Natural killer cell (primary cell): ENCODE measurements at regions not wholly inside any gene's neighbourhood (a gene's known extent, or its start where the extent isn't known, plus 50 kb on each side); places are given as distances from the start of the nearest gene placed in this dataset.

Experiments used
- ATAC-seq, 3 donors: fragments of 150-1000 bp in 2 of 3; fragments of 200-7000 bp in 1 of 3; cut with Tn5 transposase; 1 replicate in 1 of 3; 2 replicates in 2 of 3; pipeline ENCODE4 v1.10.0; 2021; ENCODE audit warnings: mild to moderate bottlenecking in 2 of 3, moderate library complexity in 2 of 3
- DNase-seq, 2 donors: peaks; one replicate each; pipeline versions ENCODE4 v3.0.0 to v3.0.0-alpha.2; 2013 to 2021; ENCODE audit warnings: mixed read lengths in 1 of 2
- H3K27ac ChIP-seq: one replicate; pipeline ENCODE4 v1.5.1; 2013; ENCODE audit warnings: mild to moderate bottlenecking, low read length
- H3K27me3 ChIP-seq: one replicate; pipeline ENCODE4 v1.6.1; 2013; ENCODE audit warnings: low read length; ENCODE audit not compliant: control insufficient read depth, insufficient read depth
- H3K36me3 ChIP-seq: one replicate; pipeline ENCODE4 v1.6.1; 2013; ENCODE audit warnings: low read length; ENCODE audit not compliant: control insufficient read depth, insufficient read depth
- H3K4me1 ChIP-seq: one replicate; pipeline ENCODE4 v1.6.1; 2013; ENCODE audit warnings: low read length; ENCODE audit not compliant: control insufficient read depth, insufficient read depth
- H3K4me3 ChIP-seq: one replicate; pipeline ENCODE4 v1.5.1; 2013; ENCODE audit warnings: low read length
- H3K9me3 ChIP-seq: one replicate; pipeline ENCODE4 v1.6.1; 2013; ENCODE audit warnings: low read length; ENCODE audit not compliant: control insufficient read depth, insufficient read depth
- H3K27ac Mint-ChIP-seq, 2 donors: one replicate each; pipeline ENCODE4 v1.8.0; 2022; ENCODE audit warnings: mild to moderate bottlenecking in 2 of 2, mixed read lengths in 2 of 2, moderate library complexity in 1 of 2
- H3K27me3 Mint-ChIP-seq, 2 donors: one replicate each; pipeline ENCODE4 v1.8.0; 2022; ENCODE audit warnings: low read depth in 2 of 2, mixed read lengths in 2 of 2
- H3K36me3 Mint-ChIP-seq: one replicate; pipeline ENCODE4 v1.8.0; 2022; ENCODE audit warnings: mixed read lengths
- H3K4me1 Mint-ChIP-seq, 2 donors: one replicate each; pipeline ENCODE4 v1.8.0; 2022; ENCODE audit warnings: mixed read lengths in 2 of 2
- H3K4me3 Mint-ChIP-seq: one replicate; pipeline ENCODE4 v1.8.0; 2022; ENCODE audit warnings: mild to moderate bottlenecking, moderate library complexity, mixed read lengths
- H3K9me3 Mint-ChIP-seq, 2 donors: one replicate each; pipeline ENCODE4 v1.8.0; 2022; ENCODE audit warnings: mixed read lengths in 2 of 2
- CTCF ChIP-seq: fragments of 200-600 bp; IDR thresholded peaks from one replicate; pipeline ENCODE4 v1.8.0; 2022; ENCODE audit warnings: antibody characterized with exemption
- WGBS: methylation state at CpG from one replicate; pipeline ENCODE4 v1.1.7; 2013; ENCODE audit warnings: missing lambda C conversion rate; ENCODE audit not compliant: insufficient coverage; 5-methylcytosine and 5-hydroxymethylcytosine counted together
- intact Hi-C: fragments of 100-400 bp; cut with micrococcal nuclease; formaldehyde crosslinking; loops from one replicate; pipeline ENCODE4 v1.14.2; 2022

DNA sequence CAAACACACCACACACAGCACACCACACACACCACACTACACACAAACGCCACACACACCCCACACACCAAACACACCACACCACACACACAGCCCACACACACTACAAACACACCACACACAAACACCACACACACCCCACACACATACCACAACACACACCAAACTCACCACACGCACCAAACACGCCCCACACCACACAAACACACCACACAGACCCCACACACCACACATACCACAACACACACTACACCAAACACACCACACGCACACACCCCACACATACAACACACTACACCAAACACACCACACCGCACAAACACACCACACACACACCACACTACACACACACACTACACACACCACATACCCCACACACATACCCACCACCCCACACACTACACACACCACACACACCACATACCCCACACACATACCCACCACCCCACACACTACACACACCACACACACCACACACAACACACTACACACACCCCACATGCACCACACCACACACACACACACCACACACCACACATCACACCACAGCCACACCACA, 151.2 kb downstream of the ERCC6L2 start:
- intact Hi-C loops = no loop called here
- Mint-ChIP-seq H3K27me3 (peaks cover 0 to 9% of the 10 kb centered on the region in 2 donors), H3K4me3 (peak overlapping the region; percentile 97)

DNA sequence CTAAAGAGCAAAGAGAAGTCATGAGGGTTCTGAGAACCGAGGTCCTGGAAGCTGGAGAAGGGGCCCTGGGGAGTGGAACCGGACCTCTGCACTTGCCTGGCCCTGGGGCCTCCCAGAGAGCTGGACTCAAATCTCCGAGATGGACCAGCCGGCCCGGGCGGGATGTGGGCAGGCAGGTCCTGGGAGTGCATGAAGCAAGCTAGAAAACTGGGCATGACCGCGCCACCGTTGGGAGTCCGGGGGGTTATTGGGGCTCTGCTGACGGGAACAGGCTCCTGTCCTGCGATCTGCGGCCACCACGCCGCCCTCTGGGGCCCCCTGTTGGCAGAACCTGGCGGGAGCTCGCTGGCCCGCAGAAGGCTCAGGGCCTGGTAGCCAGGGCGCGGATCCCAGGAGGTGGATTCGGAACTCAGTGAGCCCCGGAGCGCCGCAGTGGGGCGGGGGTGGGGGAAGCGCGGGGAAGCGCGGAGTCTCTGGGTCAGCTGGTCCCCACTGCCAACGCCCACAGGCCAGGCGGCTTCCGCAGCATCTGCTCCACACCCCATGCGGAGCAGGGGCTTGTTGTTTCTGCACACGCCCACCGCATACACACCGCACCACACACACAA, 150.6 kb downstream of the ERCC6L2 start:
- Mint-ChIP-seq H3K27ac (peak overlapping the region; percentile 92 to 99), H3K4me1 (peaks cover 64 to 66% of the 10 kb centered on the region in 2 donors)
- peak; percentile 50 for TF ChIP-seq CTCF

More for the DNA sequence above, 151.2 kb downstream of the ERCC6L2 start:
- H3K9me3 ChIP-seq = no peaks in the 10 kb centered on the region
- H3K4me1 ChIP-seq = peaks cover 41% of the 10 kb centered on the region
- H3K27ac ChIP-seq = peak overlapping the region; percentile 69
- 52% methylated on average over 5 of the region's 5 CpGs for WGBS
- H3K36me3 Mint-ChIP-seq = no peaks in the 10 kb centered on the region
- H3K36me3 ChIP-seq = no peaks in the 10 kb centered on the region
- no peak for TF ChIP-seq CTCF
- ATAC-seq (peak in 1 of 3 donors; percentile 25), DNase-seq (no peak)
- H3K4me3 ChIP-seq = peak overlapping the region; percentile 51
- peaks cover 63% of the 10 kb centered on the region in 2 donors for H3K4me1 Mint-ChIP-seq
- peaks cover 10% of the 10 kb centered on the region for H3K27me3 ChIP-seq
- peak overlapping the region; percentile 92 to 99 for H3K27ac Mint-ChIP-seq
- H3K9me3 Mint-ChIP-seq = no peaks in the 10 kb centered on the region

DNA sequence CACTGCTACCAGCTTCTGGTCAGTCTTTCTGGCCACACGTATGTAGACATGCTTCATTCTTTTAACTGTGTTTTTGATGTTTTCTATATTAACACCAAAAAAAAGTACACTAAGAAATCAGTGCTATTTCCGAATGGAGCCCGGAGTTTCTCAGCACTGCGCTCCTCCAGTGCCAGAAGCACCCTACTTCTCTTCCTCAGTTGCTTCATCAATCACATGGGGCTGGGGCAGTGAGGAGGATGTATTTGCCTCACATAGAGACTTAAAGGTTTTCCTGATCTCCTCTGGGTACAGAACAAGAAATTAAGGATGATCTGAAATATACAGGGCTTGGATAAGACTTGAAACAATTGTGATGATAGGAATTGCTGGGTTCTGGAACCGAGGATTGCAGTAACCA, 148.0 kb downstream of the ERCC6L2 start:
- Histone ChIP-seq H3K27me3 (peaks cover 10% of the 10 kb centered on the region), H3K27ac (peak overlapping the region; percentile 95), H3K4me1 (peaks cover 57% of the 10 kb centered on the region), H3K36me3 (no peaks in the 10 kb centered on the region), H3K4me3 (no peak overlapping the region), H3K9me3 (no peaks in the 10 kb centered on the region)
- Mint-ChIP-seq H3K27ac (peak overlapping the region; percentile 92 to 99), H3K36me3 (no peaks in the 10 kb centered on the region), H3K4me1 (peaks cover 74 to 86% of the 10 kb centered on the region in 2 donors), H3K27me3 (peaks cover 0 to 9% of the 10 kb centered on the region in 2 donors), H3K4me3 (peak overlapping the region; percentile 93), H3K9me3 (no peaks in the 10 kb centered on the region)
- no peak for TF ChIP-seq CTCF
- WGBS = 58% methylated on average over 1 of the region's 5 CpGs
- ATAC-seq (no peak), DNase-seq (no peak)
- intact Hi-C loops = loop anchor here (2.0 to 5.0 kb wide), 4 partner anchors 34 to 511 kb away; no protein-coding TSS in a partner anchor

More for the DNA sequence above, 150.6 kb downstream of the ERCC6L2 start:
- Mint-ChIP-seq H3K27me3 (peaks cover 0 to 9% of the 10 kb centered on the region in 2 donors), H3K9me3 (no peaks in the 10 kb centered on the region), H3K36me3 (no peaks in the 10 kb centered on the region), H3K4me3 (peak overlapping the region; percentile 97)
- peaks cover 10% of the 10 kb centered on the region for H3K27me3 ChIP-seq
- H3K4me1 ChIP-seq = peaks cover 41% of the 10 kb centered on the region
- H3K4me3 ChIP-seq = no peak overlapping the region
- ATAC-seq (peak in 2 of 3 donors; percentile 17 to 32), DNase-seq (peak; percentile 28 to 54)
- 48% methylated on average over 36 of the region's 36 CpGs for WGBS
- intact Hi-C loops = no loop called here
- no peaks in the 10 kb centered on the region for H3K36me3 ChIP-seq
- no peaks in the 10 kb centered on the region for H3K9me3 ChIP-seq
- H3K27ac ChIP-seq = peak overlapping the region; percentile 69
